Trophoblast cell (in vitro differentiated cells and primary cell): ENCODE measurements at regions not wholly inside any gene's neighbourhood (a gene's known extent, or its start where the extent isn't known, plus 50 kb on each side); places are given as distances from the start of the nearest gene placed in this dataset.

Experiments used
- DNase-seq, 2 donors: peaks; one replicate each; pipeline ENCODE4 v3.0.0-alpha.2; 2016
- H2AFZ ChIP-seq: 2 replicates; pipeline ENCODE4 v1.6.1; 2013; ENCODE audit warnings: low read length, moderate library complexity, mild to moderate bottlenecking; ENCODE audit not compliant: insufficient read depth, poor library complexity
- H2AK5ac ChIP-seq: 2 replicates; pipeline ENCODE4 v1.6.1; 2013; ENCODE audit warnings: mild to moderate bottlenecking, low read length
- H2BK120ac ChIP-seq: 2 replicates; pipeline ENCODE4 v1.6.1; 2013; ENCODE audit warnings: low read length, mild to moderate bottlenecking, moderate library complexity; ENCODE audit not compliant: insufficient read depth, poor library complexity
- H2BK12ac ChIP-seq: 2 replicates; pipeline ENCODE4 v1.6.1; 2013; ENCODE audit warnings: mild to moderate bottlenecking, low read length, moderate library complexity
- H2BK5ac ChIP-seq: 2 replicates; pipeline ENCODE4 v1.6.1; 2013; ENCODE audit warnings: low read length, low read depth, moderate library complexity, mild to moderate bottlenecking; ENCODE audit not compliant: poor library complexity
- H3K14ac ChIP-seq: 2 replicates; pipeline ENCODE4 v1.6.1; 2013; ENCODE audit warnings: mild to moderate bottlenecking, low read length
- H3K18ac ChIP-seq: 2 replicates; pipeline ENCODE4 v1.6.1; 2013; ENCODE audit warnings: mild to moderate bottlenecking, low read length
- H3K23ac ChIP-seq: 2 replicates; pipeline ENCODE4 v1.6.1; 2013; ENCODE audit warnings: low read length
- H3K27ac ChIP-seq: 2 replicates; pipeline ENCODE4 v1.5.1; 2013; ENCODE audit warnings: low read depth, mild to moderate bottlenecking, inconsistent platforms, low read length, moderate library complexity
- H3K27me3 ChIP-seq: 2 replicates; pipeline ENCODE4 v1.6.1; 2013; ENCODE audit warnings: inconsistent platforms, mild to moderate bottlenecking, low read length, moderate library complexity; ENCODE audit not compliant: insufficient read depth
- H3K36me3 ChIP-seq, 2 experiments: 1 replicate in 1 of 2; 2 replicates in 1 of 2; pipeline ENCODE4 v1.6.1; 2013; ENCODE audit warnings: low read length in 2 of 2, mild to moderate bottlenecking in 2 of 2, moderate library complexity in 1 of 2; ENCODE audit not compliant: insufficient read depth in 2 of 2, control insufficient read depth in 1 of 2
- H3K4ac ChIP-seq: 2 replicates; pipeline ENCODE4 v1.6.1; 2013; ENCODE audit warnings: low read depth, mild to moderate bottlenecking, low read length, moderate library complexity
- H3K4me1 ChIP-seq, 2 experiments: 1 replicate in 1 of 2; 2 replicates in 1 of 2; pipeline ENCODE4 v1.6.1; 2013; ENCODE audit warnings: low read length in 2 of 2, mild to moderate bottlenecking in 2 of 2, moderate library complexity in 1 of 2; ENCODE audit not compliant: insufficient read depth in 2 of 2, control insufficient read depth in 1 of 2
- H3K4me2 ChIP-seq: 2 replicates; pipeline ENCODE4 v1.6.1; 2013; ENCODE audit warnings: inconsistent platforms, mild to moderate bottlenecking, low read length, moderate library complexity
- H3K4me3 ChIP-seq: 2 replicates; pipeline ENCODE4 v1.5.1; 2013; ENCODE audit warnings: mild to moderate bottlenecking, low read depth, low read length, inconsistent platforms
- H3K79me1 ChIP-seq: one replicate; pipeline ENCODE4 v1.6.1; 2013; ENCODE audit warnings: low read length
- H3K79me2 ChIP-seq: 2 replicates; pipeline ENCODE4 v1.6.1; 2013; ENCODE audit warnings: low read length, mild to moderate bottlenecking; ENCODE audit not compliant: control insufficient read depth, insufficient read depth, poor library complexity
- H3K9ac ChIP-seq: 2 replicates; pipeline ENCODE4 v1.6.1; 2013; ENCODE audit warnings: mild to moderate bottlenecking, low read length
- H3K9me3 ChIP-seq: 2 replicates; pipeline ENCODE4 v1.6.1; 2013; ENCODE audit warnings: low read depth, mild to moderate bottlenecking, control low read depth, inconsistent platforms, low read length; ENCODE audit not compliant: insufficient read depth
- H4K12ac ChIP-seq: 2 replicates; pipeline ENCODE4 v1.6.1; 2013; ENCODE audit warnings: low read depth, mild to moderate bottlenecking, low read length, moderate library complexity
- H4K8ac ChIP-seq: 2 replicates; pipeline ENCODE4 v1.6.1; 2013; ENCODE audit warnings: low read depth, mild to moderate bottlenecking, low read length, moderate library complexity
- H4K91ac ChIP-seq: one replicate; pipeline ENCODE4 v1.6.1; 2013; ENCODE audit warnings: low read depth, mild to moderate bottlenecking, low read length, moderate library complexity
- WGBS: extraction: QIAGEN DNeasy Blood & Tissue Kit; methylation state at CpG from one replicate; pipeline ENCODE4 v1.1.7; 2013; ENCODE audit warnings: missing lambda C conversion rate; ENCODE audit not compliant: insufficient read length, insufficient coverage; ENCODE audit errors: extremely low coverage; 5-methylcytosine and 5-hydroxymethylcytosine counted together

DNA sequence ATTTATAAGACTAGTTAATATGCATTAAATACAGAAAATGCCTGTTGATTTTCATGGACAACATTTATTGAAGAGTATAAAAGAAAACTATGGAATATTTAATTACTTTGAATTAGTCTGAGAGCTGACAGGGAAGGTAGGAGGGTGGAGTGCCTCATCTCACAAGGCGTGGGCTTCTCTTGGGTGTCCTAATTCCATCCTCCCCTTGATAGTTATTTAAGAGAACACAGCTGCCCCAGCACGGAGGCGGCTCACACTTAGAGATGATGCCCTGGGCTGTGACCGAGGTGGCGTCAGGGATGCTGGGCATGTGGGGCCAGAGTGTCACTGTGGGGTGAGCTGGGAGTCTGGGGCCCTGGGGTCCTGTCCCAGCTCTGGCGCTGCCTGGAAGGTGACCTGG, 493.0 kb downstream of the PTPRU start:
- Histone ChIP-seq H2AK5ac (no peak overlapping the region), H3K27me3 (no peaks in the 10 kb centered on the region), H3K18ac (no peak overlapping the region), H3K36me3 (no peaks in the 10 kb centered on the region), H3K23ac (no peak overlapping the region), H4K91ac (no peak overlapping the region), H3K79me1 (no peaks in the 10 kb centered on the region), H4K8ac (no peak overlapping the region), H3K9me3 (peaks cover 4% of the 10 kb centered on the region), H2BK120ac (no peak overlapping the region), H3K14ac (no peak overlapping the region), H2AFZ (no peak overlapping the region), H3K27ac (no peak overlapping the region), H4K12ac (no peak overlapping the region), H3K4ac (no peak overlapping the region), H3K9ac (no peak overlapping the region), H3K4me2 (no peak overlapping the region), H2BK5ac (no peak overlapping the region), H3K4me3 (no peak overlapping the region), H3K4me1 (no peaks in the 10 kb centered on the region), H2BK12ac (no peak overlapping the region), H3K79me2 (no peaks in the 10 kb centered on the region)
- DNase-seq = no peak
- WGBS = no CpG with 5 or more reads among the region's 6 CpGs

- H3K36me3 ChIP-seq = no peaks in the 10 kb centered on the region
These were observed 492.4 kb downstream of the PTPRU start for GRCh38 chr1:29728703-29729102.

GRCh38 chr1:29725262-29725661, 488.9 kb downstream of the PTPRU start:
- no peak overlapping the region for H2BK12ac ChIP-seq
- no peak overlapping the region for H2BK5ac ChIP-seq
- H4K8ac ChIP-seq = no peak overlapping the region
- no peak overlapping the region for H3K27ac ChIP-seq
- H3K18ac ChIP-seq = no peak overlapping the region
- H3K4me1 ChIP-seq = no peaks in the 10 kb centered on the region
- H4K91ac ChIP-seq = no peak overlapping the region
- H3K14ac ChIP-seq = no peak overlapping the region
- no peak overlapping the region for H3K9ac ChIP-seq
- no peak overlapping the region for H4K12ac ChIP-seq
- H3K4me2 ChIP-seq = no peak overlapping the region
- no CpG with 5 or more reads among the region's 1 CpG for WGBS
- no peak overlapping the region for H2BK120ac ChIP-seq
- H2AFZ ChIP-seq = no peak overlapping the region
- peaks cover 36% of the 10 kb centered on the region for H3K9me3 ChIP-seq
- H3K23ac ChIP-seq = no peak overlapping the region
- no peak overlapping the region for H2AK5ac ChIP-seq
- H3K27me3 ChIP-seq = no peaks in the 10 kb centered on the region
- no peak overlapping the region for H3K4me3 ChIP-seq
- H3K79me2 ChIP-seq = no peaks in the 10 kb centered on the region
- H3K36me3 ChIP-seq = no peaks in the 10 kb centered on the region
- no peak for DNase-seq
- no peak overlapping the region for H3K4ac ChIP-seq
- no peaks in the 10 kb centered on the region for H3K79me1 ChIP-seq

More at GRCh38 chr1:29728703-29729102, 492.4 kb downstream of the PTPRU start:
- Histone ChIP-seq H3K18ac (no peak overlapping the region), H4K91ac (no peak overlapping the region), H3K4ac (no peak overlapping the region), H2BK5ac (no peak overlapping the region), H3K27ac (no peak overlapping the region), H2AK5ac (no peak overlapping the region), H3K23ac (no peak overlapping the region), H3K27me3 (no peaks in the 10 kb centered on the region), H2BK120ac (no peak overlapping the region), H2BK12ac (no peak overlapping the region), H3K4me3 (no peak overlapping the region), H3K9me3 (peaks cover 8% of the 10 kb centered on the region), H3K14ac (no peak overlapping the region), H4K8ac (no peak overlapping the region), H4K12ac (no peak overlapping the region), H3K4me1 (no peaks in the 10 kb centered on the region), H3K79me1 (no peaks in the 10 kb centered on the region), H3K79me2 (no peaks in the 10 kb centered on the region), H3K4me2 (no peak overlapping the region), H2AFZ (no peak overlapping the region), H3K9ac (no peak overlapping the region)
- no peak for DNase-seq
- no CpG with 5 or more reads among the region's 5 CpGs for WGBS

- Histone ChIP-seq H3K79me1 (no peaks in the 10 kb centered on the region), H3K14ac (no peak overlapping the region), H4K8ac (no peak overlapping the region), H4K12ac (no peak overlapping the region), H3K18ac (no peak overlapping the region), H2BK5ac (no peak overlapping the region), H3K36me3 (no peaks in the 10 kb centered on the region), H2AK5ac (no peak overlapping the region), H3K4ac (no peak overlapping the region), H3K27me3 (no peaks in the 10 kb centered on the region), H4K91ac (no peak overlapping the region), H2AFZ (no peak overlapping the region), H2BK120ac (no peak overlapping the region), H2BK12ac (no peak overlapping the region), H3K79me2 (no peaks in the 10 kb centered on the region), H3K27ac (no peak overlapping the region), H3K4me3 (no peak overlapping the region), H3K4me1 (no peaks in the 10 kb centered on the region), H3K4me2 (no peak overlapping the region), H3K23ac (no peak overlapping the region), H3K9ac (no peak overlapping the region), H3K9me3 (peaks cover 42% of the 10 kb centered on the region)
- DNase-seq = no peak
These were observed 486.3 kb downstream of the PTPRU start for GRCh38 chr1:29722598-29722997.
